Kidney (tissue), 13 donors: ENCODE measurements at regions not wholly inside any gene's neighbourhood (a gene's known extent, or its start where the extent isn't known, plus 50 kb on each side); places are given as distances from the start of the nearest gene placed in this dataset.

ENCODE experiments used
- DNase-seq, 5 donors: peaks; one replicate each; pipeline ENCODE4 v3.0.0-alpha.2; 2013 to 2020
- FAIRE-seq: peaks from 2 replicates; lab custom pipeline; 2012; peaks lifted over from hg19 to GRCh38; lab: Jason Lieb, UNC
- H3K27ac ChIP-seq, 2 donors: one replicate each; pipeline ENCODE4 v1.7.0; 2013; ENCODE audit warnings: low read depth in 2 of 2, low read length in 2 of 2, inconsistent platforms in 1 of 2
- H3K27me3 ChIP-seq: one replicate; pipeline ENCODE4 v1.7.1; 2013; ENCODE audit warnings: low read length, inconsistent platforms; ENCODE audit not compliant: control insufficient read depth, insufficient read depth
- H3K36me3 ChIP-seq, 3 donors: one replicate each; pipeline versions ENCODE4 v1.7.0 to v1.7.1; 2013; ENCODE audit warnings: low read length in 3 of 3, control low read depth in 1 of 3, inconsistent platforms in 1 of 3; ENCODE audit not compliant: insufficient read depth in 3 of 3, control insufficient read depth in 2 of 3
- H3K4me1 ChIP-seq, 3 donors: one replicate each; pipeline versions ENCODE4 v1.7.0 to v1.7.1; 2013; ENCODE audit warnings: low read length in 3 of 3, inconsistent platforms in 1 of 3, low read depth in 1 of 3; ENCODE audit not compliant: control insufficient read depth in 2 of 3, insufficient read depth in 2 of 3
- H3K4me3 ChIP-seq, 3 donors: one replicate each; pipeline versions ENCODE4 v1.7.0 to v1.8.1; 2013; ENCODE audit warnings: low read length in 3 of 3, control low read depth in 1 of 3, inconsistent platforms in 1 of 3
- H3K9ac ChIP-seq, 3 donors: one replicate each; pipeline versions ENCODE4 v1.7.0 to v1.7.1; 2013; ENCODE audit warnings: low read length in 3 of 3, control low read depth in 1 of 3, inconsistent platforms in 1 of 3
- H3K9me3 ChIP-seq, 3 donors: one replicate each; pipeline versions ENCODE4 v1.7.0 to v1.7.1; 2013; ENCODE audit warnings: low read length in 3 of 3, control low read depth in 1 of 3, inconsistent platforms in 1 of 3; ENCODE audit not compliant: control insufficient read depth in 2 of 3, insufficient read depth in 1 of 3
- intact Hi-C: fragments of 100-400 bp; cut with DNase I; formaldehyde crosslinking; loops from one replicate; pipeline ENCODE4 v1.11.1; 2022
- TF ChIP-seq, protein P1 (sequence below): IDR thresholded peaks from 3 replicates; pipeline ENCODE4 v1.5.1; 2012; ENCODE audit warnings: mild to moderate bottlenecking, moderate library complexity, borderline replicate concordance; ENCODE audit not compliant: insufficient read depth; ENCODE audit errors: extremely low read depth
- donor health status: control.
- donor health status: control.
- donor health status: control.
- donor health status: control.
- donor health status: control.
- donor health status: DM: yes; HTN: yes; CAD: no.
- donor health status: Normal renal cell carcinoma (clear cell type).

DNA sequence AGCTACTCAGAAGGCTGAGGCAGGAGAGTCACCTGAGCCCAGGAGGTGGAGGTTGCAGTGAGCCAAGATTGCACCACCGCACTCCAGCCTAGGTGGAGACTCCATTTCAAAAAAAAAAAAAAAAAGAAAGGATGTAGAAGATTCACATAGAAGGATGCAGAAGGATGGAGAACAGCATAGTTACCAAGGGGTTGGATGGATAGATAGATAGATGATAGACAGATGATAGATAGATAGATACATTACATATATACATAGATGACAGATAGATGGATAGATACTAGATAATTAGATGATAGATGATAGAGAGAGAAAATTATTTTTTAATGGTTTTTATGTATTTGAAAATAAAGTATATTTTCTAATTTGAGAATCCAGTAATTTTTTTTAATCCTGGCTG, 160.7 kb upstream of the ARID1B start:
- intact Hi-C loops = no loop called here
- no peaks in the 10 kb centered on the region for H3K36me3 ChIP-seq

DNA sequence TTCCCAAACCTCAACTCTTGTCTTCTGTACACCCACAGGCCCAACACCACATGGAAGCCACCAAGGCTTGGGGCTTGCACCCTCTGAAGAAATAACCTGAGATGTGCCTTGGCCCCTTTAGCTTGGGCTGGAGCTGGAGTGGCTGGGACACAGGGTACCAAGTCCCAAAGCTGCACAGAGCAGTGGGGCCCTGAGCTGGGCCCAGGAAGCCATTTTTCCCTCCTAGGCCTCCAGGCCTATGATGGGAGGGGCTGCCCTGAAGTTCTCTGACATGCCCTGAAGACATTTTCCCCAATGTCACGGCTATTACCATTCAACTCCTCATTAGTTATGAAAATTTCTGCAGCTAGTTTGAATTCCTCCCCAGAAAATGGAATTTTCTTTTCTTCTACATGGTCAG, 163.2 kb upstream of the ARID1B start:
- Histone ChIP-seq H3K4me1 (peaks cover 0 to 16% (median 2%) of the 10 kb centered on the region in 3 donors), H3K9ac (no peak overlapping the region), H3K27me3 (no peaks in the 10 kb centered on the region), H3K27ac (no peak overlapping the region), H3K9me3 (peaks cover 0 to 9% (median 0%) of the 10 kb centered on the region in 3 donors), H3K36me3 (no peaks in the 10 kb centered on the region), H3K4me3 (no peak overlapping the region)
- TF ChIP-seq, protein P1, sequence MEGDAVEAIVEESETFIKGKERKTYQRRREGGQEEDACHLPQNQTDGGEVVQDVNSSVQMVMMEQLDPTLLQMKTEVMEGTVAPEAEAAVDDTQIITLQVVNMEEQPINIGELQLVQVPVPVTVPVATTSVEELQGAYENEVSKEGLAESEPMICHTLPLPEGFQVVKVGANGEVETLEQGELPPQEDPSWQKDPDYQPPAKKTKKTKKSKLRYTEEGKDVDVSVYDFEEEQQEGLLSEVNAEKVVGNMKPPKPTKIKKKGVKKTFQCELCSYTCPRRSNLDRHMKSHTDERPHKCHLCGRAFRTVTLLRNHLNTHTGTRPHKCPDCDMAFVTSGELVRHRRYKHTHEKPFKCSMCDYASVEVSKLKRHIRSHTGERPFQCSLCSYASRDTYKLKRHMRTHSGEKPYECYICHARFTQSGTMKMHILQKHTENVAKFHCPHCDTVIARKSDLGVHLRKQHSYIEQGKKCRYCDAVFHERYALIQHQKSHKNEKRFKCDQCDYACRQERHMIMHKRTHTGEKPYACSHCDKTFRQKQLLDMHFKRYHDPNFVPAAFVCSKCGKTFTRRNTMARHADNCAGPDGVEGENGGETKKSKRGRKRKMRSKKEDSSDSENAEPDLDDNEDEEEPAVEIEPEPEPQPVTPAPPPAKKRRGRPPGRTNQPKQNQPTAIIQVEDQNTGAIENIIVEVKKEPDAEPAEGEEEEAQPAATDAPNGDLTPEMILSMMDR = no peak
- DNase-seq = no peak
- no peak for FAIRE-seq
- intact Hi-C loops = no loop called here

More for the DNA sequence above, 160.7 kb upstream of the ARID1B start:
- peaks cover 0 to 9% (median 0%) of the 10 kb centered on the region in 3 donors for H3K9me3 ChIP-seq
- FAIRE-seq = no peak
- peaks cover 0 to 20% (median 2%) of the 10 kb centered on the region in 3 donors for H3K4me1 ChIP-seq
- H3K9ac ChIP-seq = no peak overlapping the region
- DNase-seq = no peak
- no peak overlapping the region for H3K4me3 ChIP-seq
- H3K27ac ChIP-seq = no peak overlapping the region
- no peaks in the 10 kb centered on the region for H3K27me3 ChIP-seq
- TF ChIP-seq, protein P1 = no peak

DNA sequence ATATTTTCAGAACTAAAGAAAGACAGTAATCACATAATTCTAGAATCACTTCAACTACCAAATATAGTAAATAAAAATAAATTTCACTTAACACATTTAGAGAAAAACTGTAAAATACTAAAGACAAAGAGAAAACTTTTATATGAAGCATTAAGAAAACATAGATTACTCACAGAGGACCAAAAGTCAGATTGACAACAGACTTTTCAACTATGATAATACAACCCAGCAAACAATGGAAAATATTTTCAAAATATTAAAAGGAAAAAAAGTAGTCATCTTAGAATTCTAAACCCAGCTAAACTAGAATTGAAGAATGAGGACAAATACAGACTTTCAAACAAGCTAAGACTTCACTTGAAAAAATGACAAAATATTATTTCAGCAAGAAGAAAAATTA, 164.8 kb upstream of the ARID1B start:
- H3K4me1 ChIP-seq = peaks cover 0 to 6% (median 0%) of the 10 kb centered on the region in 3 donors
- DNase-seq = no peak
- H3K36me3 ChIP-seq = no peaks in the 10 kb centered on the region
- H3K27me3 ChIP-seq = no peaks in the 10 kb centered on the region
- no peak overlapping the region for H3K27ac ChIP-seq
- H3K4me3 ChIP-seq = no peak overlapping the region
- peaks cover 0 to 9% (median 0%) of the 10 kb centered on the region in 3 donors for H3K9me3 ChIP-seq
- intact Hi-C loops = no loop called here
- TF ChIP-seq, protein P1 = no peak
- no peak for FAIRE-seq
- H3K9ac ChIP-seq = no peak overlapping the region

DNA sequence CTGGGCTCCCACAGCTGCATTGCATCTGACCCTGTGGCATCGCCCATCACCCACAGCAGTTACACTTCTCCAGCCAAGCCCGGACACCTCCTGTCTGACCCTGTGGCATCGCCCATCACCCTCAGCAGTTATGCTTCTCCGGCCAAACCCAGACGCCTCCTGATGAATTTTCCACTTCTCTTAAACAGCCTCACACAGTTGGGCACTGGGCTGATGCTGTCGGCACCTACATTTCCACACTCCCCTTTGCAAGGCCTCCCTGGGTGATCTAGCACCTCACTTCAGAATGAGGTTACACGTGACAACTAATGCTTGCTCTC, 175.2 kb upstream of the ARID1B start:
- TF ChIP-seq, protein P1 = no peak
- no peak overlapping the region for H3K9ac ChIP-seq
- no peaks in the 10 kb centered on the region for H3K4me1 ChIP-seq
- no peaks in the 10 kb centered on the region for H3K36me3 ChIP-seq
- no peak for FAIRE-seq
- H3K27ac ChIP-seq = no peak overlapping the region
- intact Hi-C loops = no loop called here
- H3K27me3 ChIP-seq = no peaks in the 10 kb centered on the region
- no peaks in the 10 kb centered on the region for H3K9me3 ChIP-seq
- peak in 3 of 5 donors; percentile 10 to 34 (median 21) for DNase-seq
- H3K4me3 ChIP-seq = no peak overlapping the region
